Anterior cingulate cortex (tissue), 58 donors: ENCODE measurements at regions not wholly inside any gene's neighbourhood (a gene's known extent, or its start where the extent isn't known, plus 50 kb on each side); places are given as distances from the start of the nearest gene placed in this dataset.

ENCODE experiments used
- DNase-seq, 58 donors: peaks; one replicate each; lab custom pipeline; 2025; lab: John Stamatoyannopoulos, UW

- no peak for DNase-seq
Measured at GRCh38 chr17:71157297-71157696, 963.5 kb upstream of the SOX9 start.

DNA sequence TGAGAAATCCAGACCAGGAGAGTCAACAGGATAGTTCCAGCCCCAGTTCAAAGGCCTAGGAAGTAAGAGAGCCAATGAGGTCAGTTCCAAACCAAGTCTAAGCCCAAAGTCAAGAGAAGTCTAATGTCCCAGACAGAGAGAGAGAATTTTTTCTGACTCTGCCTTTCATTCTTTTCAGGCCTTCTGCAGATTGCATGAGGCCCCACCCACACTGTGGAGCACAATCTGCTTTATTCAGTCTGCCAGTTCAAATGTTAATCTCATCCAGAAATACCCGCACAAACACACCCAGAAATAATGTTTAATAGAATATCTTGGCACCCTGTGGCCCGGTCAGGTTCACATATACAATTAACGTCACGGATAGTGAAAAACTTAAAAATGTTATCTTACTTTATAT, 962.4 kb upstream of the SOX9 start:
- DNase-seq, result no peak

- DNase-seq, result no peak
Measured at GRCh38 chr17:71163121-71163812, 957.6 kb upstream of the SOX9 start.

DNA sequence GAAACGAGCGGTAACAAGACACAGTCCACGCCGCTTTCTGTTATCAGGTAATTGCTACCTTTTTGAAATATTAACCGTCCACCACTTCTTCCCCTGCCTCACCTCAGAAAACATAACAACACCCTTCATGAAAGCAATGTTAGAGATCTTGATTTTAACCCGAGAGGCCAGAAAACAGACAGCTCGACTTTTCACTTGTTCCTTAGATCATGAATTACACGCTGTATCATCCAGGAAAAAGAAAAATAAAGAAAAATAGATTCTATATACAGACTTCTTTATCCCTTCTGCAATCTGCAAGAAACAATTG, 957.1 kb upstream of the SOX9 start:
- no peak for DNase-seq

GRCh38 chr17:71164561-71164960, 956.3 kb upstream of the SOX9 start:
- no peak for DNase-seq

GRCh38 chr17:71166311-71166710, 954.5 kb upstream of the SOX9 start:
- DNase-seq, result no peak

DNA sequence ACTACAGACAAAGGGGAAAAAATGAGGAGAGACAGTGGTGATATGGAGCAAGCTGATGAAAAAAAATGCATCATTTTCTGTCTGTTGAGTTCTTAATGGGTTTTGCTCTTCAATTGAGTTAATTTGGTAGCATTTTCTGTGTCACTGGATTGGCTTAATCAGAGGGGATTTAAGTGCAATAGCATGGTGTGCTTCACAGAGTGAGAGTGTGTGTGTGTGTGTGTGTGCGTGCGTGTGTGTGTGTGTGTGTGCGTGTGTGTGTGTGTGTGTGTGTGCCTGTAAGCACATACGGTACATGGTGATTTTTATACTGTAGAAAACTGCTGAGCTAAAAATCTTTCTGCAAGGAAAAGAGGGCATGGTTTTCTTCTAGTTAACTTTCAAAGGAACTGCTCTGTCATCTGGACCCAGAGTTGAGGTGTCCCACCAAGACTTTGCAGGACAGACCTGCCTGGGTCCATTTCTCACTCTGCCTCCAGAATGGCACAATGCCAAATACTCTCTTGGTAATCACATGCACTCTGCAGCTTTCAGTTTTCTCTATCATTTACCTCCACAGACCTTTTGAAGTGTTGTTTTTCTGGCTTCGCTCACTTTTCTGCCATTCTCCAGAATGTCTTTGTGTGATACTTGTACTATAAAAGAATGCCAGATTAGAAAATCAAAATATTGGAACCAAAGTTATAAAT, 952.6 kb upstream of the SOX9 start:
- DNase-seq, result no peak

DNA sequence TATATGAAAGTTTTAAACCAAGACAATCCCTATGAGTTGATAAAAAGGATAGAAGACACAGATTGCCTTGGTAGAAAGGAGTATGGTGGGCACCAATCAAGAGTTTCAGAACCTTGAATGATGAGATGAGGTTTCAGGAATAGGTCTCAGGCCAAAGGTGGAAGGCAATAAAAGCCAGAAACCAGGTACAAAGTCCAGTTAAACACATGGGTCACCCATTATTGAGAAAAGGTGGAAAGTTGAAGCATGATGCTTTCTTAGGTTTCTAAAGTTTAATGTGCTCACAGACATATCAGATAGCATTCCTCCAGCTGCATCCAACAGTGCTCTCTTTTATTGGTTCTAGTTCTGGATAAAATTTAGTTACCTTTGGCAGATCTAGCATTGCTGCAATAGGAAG, 950.8 kb upstream of the SOX9 start:
- DNase-seq, result no peak

DNA sequence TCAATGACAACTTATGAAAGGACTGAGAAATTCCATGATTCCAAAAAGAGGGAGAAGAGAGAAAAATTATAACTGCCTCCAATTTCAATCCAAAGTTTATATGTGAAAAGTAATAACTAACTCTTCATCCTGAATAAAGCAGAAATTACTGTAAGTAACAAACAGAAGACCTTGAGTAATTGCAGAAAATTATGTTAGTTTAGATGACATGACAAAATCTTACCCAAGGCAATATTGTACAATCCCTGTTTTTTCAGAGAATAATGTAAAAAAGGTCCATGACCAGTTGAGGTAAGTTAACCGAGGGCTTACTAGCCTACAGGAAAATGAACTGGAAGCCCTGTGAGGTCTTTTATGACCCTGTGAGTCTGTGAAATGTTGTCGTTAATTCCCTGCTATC, 949.5 kb upstream of the SOX9 start:
- DNase-seq, result no peak

DNA sequence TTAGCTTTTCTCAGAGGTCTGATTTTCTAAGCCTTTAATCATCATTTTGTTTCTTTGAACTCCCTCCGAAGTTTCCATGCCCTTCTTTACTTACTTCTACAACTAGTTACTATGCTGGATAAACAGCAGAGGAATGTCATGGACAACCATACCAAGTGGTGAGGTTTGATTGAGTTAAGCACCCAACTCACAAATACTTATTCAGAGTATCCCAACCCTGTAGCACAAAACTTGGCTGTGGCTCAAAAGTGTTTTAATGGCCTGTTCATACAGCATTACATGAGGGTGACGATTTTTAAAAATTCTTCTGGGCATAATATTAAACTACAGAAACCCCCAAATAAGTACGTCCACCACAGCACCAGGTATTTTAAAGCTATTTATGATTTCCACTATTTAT, 946.8 kb upstream of the SOX9 start:
- no peak for DNase-seq

DNA sequence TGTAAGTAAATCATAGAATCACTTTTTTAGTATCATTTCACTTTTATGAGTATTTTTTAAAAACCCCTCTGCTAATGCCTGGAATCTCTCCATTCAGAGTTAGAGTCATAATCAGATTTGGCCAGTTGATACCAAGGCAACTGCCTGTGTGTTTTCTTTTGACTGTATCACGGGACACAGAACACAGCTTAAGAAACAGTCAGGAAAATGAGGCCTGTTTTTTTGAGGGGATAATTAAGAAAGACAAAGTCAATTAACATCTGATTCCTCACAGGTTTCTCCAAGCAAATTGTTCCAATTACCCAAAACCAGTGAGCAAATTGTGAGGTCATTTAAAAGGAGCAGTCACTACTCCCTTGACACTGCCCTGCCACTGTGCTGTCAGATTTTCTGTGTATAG, 944.5 kb upstream of the SOX9 start:
- DNase-seq, result no peak

DNA sequence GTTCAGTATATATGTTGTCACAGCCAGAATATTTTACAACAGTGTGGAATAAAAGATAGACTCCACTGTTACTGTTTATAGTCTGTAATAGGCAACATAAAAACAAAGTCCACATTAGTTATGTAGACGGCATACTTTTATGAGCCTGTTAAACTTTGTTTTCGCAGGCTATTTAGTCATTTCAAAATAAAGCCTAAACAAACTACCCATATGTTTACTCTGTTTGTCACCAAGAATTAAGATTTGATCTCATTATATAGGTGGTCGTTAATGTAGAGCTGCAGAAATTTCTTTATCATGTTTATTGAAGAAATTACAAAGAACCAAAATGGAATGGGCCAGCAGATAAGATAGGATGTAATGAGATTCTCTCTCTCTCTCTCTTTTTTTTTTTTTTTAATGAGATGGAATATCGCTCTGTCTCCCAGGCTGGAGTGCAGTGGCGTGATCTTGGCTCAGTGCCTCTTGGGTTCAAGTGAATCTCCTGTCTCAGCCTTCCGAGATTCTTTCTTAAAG, 943.8 kb upstream of the SOX9 start:
- no peak for DNase-seq

GRCh38 chr17:71180801-71181385, 939.9 kb upstream of the SOX9 start:
- DNase-seq, result no peak

DNA sequence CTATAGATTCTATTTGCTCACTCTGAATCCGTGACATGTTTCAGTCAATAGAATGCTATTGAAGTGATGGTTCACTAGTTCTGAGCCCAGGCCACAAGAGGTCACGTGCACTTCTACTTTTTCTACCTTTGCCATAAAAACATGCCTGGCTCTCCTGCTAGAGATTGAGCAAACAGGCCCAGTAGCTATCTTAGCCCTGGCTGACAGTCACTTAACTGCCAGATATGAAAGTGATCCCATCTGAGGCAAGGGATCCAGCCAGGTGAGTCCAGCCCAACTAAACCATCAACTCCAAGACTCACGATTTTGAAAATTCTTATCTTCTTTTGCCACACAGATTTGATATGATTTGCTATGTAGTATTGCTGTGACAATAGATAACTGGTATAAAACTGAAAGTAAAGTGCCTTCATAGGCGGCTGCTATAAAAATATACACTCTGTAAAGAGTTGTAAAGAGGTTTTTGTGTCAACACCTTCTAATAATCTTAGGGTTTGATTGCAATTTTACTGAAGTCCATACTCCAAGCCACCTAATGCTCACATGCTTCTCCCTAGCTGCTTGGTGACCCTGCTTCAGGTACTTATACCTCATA, 937.7 kb upstream of the SOX9 start:
- no peak for DNase-seq

DNA sequence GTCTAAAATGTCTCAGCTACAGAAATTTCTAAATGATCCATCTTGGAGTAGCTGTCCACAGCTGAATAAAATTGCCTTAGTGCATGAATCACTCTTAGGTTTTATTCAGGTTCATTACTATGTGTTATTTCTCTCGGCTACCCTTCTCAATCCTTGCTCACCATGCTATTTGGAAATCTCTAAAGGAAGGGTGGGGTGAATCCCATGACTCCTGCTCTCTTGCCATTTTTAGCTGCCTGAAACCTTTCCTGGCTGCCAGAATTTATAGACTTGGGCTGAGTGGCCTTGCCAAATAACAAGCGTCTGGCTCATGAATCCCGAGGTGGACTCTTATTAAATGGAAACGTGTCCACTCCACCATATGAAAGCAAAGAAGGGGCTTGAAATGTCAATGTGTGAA, 936.1 kb upstream of the SOX9 start:
- no peak for DNase-seq

GRCh38 chr17:71187145-71187878, 933.5 kb upstream of the SOX9 start:
- DNase-seq, result no peak

GRCh38 chr17:71188811-71189492, 931.9 kb upstream of the SOX9 start:
- no peak for DNase-seq

GRCh38 chr17:71189493-71189831, 931.4 kb upstream of the SOX9 start:
- no peak for DNase-seq

DNA sequence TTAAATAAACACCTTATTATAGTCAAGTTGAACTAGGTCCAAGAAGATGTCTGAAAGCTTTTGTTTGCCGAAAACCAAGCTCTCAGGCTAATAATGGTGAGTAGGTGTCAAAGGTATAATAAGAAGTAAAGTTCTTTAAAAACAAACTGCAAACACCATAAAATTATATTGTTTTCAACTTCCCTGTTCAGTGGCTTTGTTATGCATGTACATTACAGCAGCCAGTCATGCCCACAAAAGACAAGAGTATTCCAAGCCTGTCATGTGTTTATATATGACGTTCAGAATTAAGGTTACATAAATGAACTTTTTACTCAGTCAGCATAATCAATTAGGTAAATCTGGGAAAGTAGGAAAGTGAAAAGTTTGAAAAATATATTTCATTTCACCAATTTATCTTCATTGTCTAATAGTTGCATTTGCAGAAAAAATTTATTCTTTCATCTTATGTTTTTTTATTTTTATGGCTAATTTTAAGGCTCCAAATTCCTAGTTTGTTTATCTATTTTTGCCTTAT, 928.7 kb upstream of the SOX9 start:
- DNase-seq, result no peak

DNA sequence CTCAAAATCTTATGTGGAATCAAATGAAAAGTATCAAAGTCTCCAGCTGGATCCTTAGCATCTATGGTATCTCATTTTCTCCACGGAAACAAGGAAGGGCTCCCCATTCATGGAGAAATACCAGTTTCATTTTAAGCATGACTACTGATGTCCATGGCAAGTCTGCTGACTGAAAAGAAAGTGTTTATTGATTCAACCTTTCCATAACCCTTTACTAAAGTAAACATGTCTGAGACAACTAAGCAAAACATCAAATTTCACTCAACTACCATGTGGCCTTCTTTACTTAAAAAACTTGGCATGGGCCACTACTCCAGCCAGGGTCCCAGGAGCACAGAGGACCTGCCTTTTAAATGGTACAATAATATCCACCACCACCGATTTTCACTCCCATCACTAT, 928.0 kb upstream of the SOX9 start:
- no peak for DNase-seq
